ENCODE measurements at regions not wholly inside any gene's neighbourhood (a gene's known extent, or its start where the extent isn't known, plus 50 kb on each side); places are given as distances from the start of the nearest gene placed in this dataset.

DNA sequence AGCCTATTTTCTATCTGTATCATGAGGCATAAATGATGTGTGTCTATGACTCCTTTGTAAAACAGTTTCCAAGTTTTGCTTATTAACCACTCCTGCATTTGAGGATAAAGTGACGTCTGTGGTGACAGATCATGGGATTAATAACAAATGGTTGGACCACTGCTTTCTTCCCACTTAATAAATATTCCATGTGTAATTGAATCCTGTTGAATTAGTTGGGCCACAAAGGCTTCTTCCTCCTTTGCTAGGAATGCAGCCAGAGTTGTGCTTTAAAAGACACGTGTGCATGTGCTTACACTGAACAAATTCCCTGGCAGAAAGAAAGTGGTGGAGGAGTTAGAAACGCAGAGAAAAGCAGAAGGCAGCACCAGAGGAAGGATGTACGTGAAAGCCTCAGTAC lies 150.2 kb downstream of the ACTBL2 start:
- no peak for DNase-seq

DNA sequence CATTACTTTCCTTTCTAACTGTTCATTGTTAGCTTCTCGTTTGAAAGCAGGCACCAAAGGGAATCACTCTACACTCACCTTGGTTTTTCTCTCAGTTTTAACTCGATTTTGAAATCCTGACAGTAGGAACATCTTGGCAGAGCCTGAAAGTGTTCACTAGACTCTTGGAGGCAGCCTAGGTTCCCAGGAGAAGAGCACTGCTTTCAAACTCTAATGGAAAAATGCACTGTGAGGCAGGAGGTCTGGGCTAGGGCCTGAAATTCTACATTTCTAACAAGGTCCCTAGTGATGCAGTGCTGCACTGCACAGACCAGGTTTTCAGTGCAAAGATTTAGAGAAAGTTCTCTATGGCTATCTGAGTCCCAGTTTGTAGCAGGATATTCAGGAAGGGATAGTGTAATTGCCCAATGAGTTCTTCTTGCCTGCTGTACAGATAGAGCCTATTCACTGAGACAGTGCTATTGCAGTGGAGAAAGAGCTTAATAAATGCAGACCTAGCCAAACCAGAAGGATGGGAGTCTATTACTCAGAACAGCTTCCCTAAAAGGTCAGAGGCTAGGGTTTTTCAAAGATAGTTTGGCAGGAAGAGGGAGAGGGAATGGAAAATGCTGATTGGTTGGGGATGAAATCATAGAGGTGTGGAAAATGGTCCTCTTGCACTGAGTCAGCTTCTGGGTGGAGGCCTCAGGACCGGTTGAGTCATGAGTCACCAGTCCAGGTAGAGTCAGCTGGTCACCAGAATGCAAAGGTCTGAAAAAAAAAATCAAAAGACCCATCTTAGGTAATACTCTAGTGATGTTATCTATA lies 153.9 kb downstream of the GPBP1 start:
- no peak for DNase-seq

GRCh38 chr5:57325678-57326397 lies 152.0 kb downstream of the GPBP1 start:
- no peak for DNase-seq

- DNase-seq = no peak
Observed at GRCh38 chr5:57324861-57325260, 151.0 kb downstream of the GPBP1 start.

GRCh38 chr5:57324181-57324580 lies 150.3 kb downstream of the GPBP1 start:
- no peak for DNase-seq

- no peak for DNase-seq
Observed at GRCh38 chr5:57320582-57320981, 146.7 kb downstream of the GPBP1 start.

DNA sequence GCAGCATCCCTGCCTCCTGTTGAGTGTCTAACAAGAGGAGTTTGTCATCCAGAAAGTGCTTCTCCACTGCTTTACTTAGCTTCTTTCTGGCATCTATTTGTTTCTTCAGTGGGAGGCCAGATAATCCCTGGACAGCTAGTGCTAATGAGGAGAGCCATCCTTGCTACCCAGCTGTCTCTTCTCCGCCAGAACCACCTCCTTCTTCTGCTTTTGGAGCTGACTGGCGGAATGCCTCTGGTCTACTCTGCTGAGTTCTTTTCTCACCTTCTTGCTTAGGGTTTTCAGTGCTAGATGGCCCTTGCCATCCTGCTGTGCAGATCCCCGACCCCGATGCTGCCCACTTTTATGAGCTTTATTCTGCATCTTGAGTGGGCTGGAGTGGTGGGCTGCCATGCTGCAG lies 145.8 kb downstream of the GPBP1 start:
- no peak for DNase-seq

DNA sequence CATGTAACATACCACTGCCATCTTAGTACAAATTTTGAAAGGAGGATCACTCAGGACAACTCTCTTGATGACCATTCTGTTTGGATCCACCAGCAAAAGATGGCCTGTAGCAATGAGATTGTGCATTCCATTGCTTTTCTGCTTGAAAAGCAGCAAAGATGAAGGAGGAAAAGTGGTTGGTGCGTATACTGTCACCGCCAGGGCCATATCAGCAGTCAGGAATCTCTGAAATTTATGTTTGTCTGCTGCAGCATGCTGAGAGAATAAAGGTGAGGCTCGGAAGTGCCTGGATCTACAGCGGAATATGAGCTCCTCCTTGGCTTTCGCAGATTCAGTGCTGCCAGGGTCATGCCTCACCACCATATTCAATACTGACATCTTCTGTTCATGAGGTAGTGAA lies 144.4 kb downstream of the GPBP1 start:
- DNase-seq = no peak

DNA sequence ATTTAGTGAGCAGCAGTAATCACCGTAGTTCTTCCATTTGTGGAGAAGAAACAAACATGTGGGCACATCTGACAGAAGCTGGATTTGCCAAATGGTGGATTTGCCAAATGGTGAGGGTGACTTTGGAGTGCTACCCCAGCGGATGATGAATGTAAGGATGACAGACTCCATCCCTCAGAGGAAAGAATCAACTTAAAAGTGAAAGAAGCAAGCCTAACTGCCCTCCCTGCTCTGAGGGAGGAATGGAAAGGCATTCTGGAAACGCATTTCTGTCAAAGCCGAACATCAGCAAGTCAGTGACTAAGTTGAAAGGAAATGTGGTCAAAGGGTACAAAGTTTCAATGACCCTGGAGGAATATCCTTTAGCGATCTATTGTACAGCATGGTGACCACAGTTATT lies 143.5 kb downstream of the GPBP1 start:
- DNase-seq = no peak

GRCh38 chr5:57316798-57317327 lies 143.0 kb downstream of the GPBP1 start:
- DNase-seq = no peak

DNA sequence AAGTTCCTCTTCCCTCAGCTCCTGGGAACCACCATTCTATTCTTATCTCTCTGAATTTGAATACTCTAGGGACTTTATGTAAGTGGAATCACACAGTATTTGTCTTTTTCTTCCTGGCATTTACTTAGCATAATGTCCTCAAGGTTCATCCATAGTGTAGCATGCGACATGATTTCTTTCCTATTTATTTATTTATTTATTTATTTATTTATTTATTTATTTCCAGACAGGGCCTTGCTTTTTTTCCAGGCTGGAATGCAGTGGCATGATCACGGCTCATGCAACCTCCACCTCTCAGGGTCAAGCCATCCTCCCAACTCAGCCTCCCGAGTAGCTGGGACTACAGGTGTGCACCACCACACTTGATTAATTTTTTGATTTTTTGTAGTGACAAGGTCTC lies 142.1 kb downstream of the GPBP1 start:
- DNase-seq = no peak
